H1 (cell line): ENCODE measurements at regions not wholly inside any gene's neighbourhood (a gene's known extent, or its start where the extent isn't known, plus 50 kb on each side); places are given as distances from the start of the nearest gene placed in this dataset.
A peak's percentile ranks its signal among the peaks of the same experiment; 100 is the strongest.

Source experiments
- CTCF ChIA-PET: fragments of 300-600 bp; sonication (Branson Sonifier 250); formaldehyde crosslinking; loops from one replicate; lab custom pipeline; 2021; ENCODE audit not compliant: partially characterized antibody; lab: Charles Lee
- POLR2A ChIA-PET: fragments of 300-600 bp; sonication (Branson Sonifier 250); formaldehyde crosslinking; loops from one replicate; lab custom pipeline; 2021; ENCODE audit warnings: inconsistent platforms; ENCODE audit not compliant: partially characterized antibody; lab: Charles Lee
- DNase-seq, 2 experiments: peaks; one replicate each; pipeline versions ENCODE4 v3.0.0 to v3.0.0-alpha.2; 2010 to 2022; ENCODE audit warnings: low spot score in 2 of 2, low read depth in 1 of 2, mixed read lengths in 1 of 2
- FAIRE-seq: peaks from 2 replicates; lab custom pipeline; 2011; peaks lifted over from hg19 to GRCh38; lab: Jason Lieb, UNC
- H2AFZ ChIP-seq: 2 replicates; pipeline ENCODE4 v1.8.1; 2012; ENCODE audit warnings: low read length, inconsistent platforms
- H2AK5ac ChIP-seq: 2 replicates; pipeline ENCODE4 v1.6.1; 2013; ENCODE audit warnings: low read depth, low read length
- H2BK120ac ChIP-seq: replicated peaks from 2 replicates; pipeline ENCODE3; 2013; ENCODE audit warnings: low read depth, low read length, inconsistent platforms
- H2BK12ac ChIP-seq: 2 replicates; pipeline ENCODE4 v1.6.1; 2013; ENCODE audit warnings: low read depth, low read length
- H2BK15ac ChIP-seq: 2 replicates; pipeline ENCODE4 v1.6.1; 2013; ENCODE audit warnings: low read length
- H2BK20ac ChIP-seq: 2 replicates; pipeline ENCODE4 v1.6.1; 2013; ENCODE audit warnings: low read length
- H2BK5ac ChIP-seq: 2 replicates; pipeline ENCODE4 v1.6.1; 2013; ENCODE audit warnings: low read depth, low read length
- H3K14ac ChIP-seq: 2 replicates; pipeline ENCODE4 v1.6.1; 2013; ENCODE audit warnings: inconsistent platforms; ENCODE audit not compliant: insufficient read length
- H3K18ac ChIP-seq: 2 replicates; pipeline ENCODE4 v1.6.1; 2013; ENCODE audit warnings: low read length; ENCODE audit errors: extremely low read depth
- H3K23ac ChIP-seq: 2 replicates; pipeline ENCODE4 v1.6.1; 2013; ENCODE audit warnings: inconsistent platforms; ENCODE audit not compliant: insufficient read length
- H3K23me2 ChIP-seq: 2 replicates; pipeline ENCODE4 v1.6.1; 2013; ENCODE audit warnings: low read depth, low read length
- H3K27ac ChIP-seq: 2 replicates; pipeline ENCODE4 v1.6.1; 2011; ENCODE audit warnings: low read depth, low read length, inconsistent platforms
- H3K27me3 ChIP-seq, 4 experiments: replicated peaks in 1 of 4; 1 replicate in 1 of 4; 2 replicates in 3 of 4; pipeline versions ENCODE4 v1.6.1 to v1.8.1; 2011 to 2013; ENCODE audit warnings: low read length in 3 of 4, mild to moderate bottlenecking in 3 of 4, inconsistent platforms in 2 of 4, mixed read lengths in 2 of 4, moderate library complexity in 1 of 4; ENCODE audit not compliant: control insufficient read depth in 3 of 4, insufficient read depth in 3 of 4; ENCODE audit errors: extremely low read depth in 1 of 4
- H3K36me3 ChIP-seq, 4 experiments: 2 replicates each; pipeline versions ENCODE4 v1.6.1 to v1.8.1; 2011 to 2013; ENCODE audit warnings: mild to moderate bottlenecking in 4 of 4, low read length in 3 of 4, moderate library complexity in 2 of 4, control low read depth in 1 of 4, inconsistent platforms in 1 of 4; ENCODE audit not compliant: insufficient read depth in 4 of 4, control insufficient read depth in 2 of 4
- H3K4ac ChIP-seq: replicated peaks from 2 replicates; pipeline ENCODE3; 2013; ENCODE audit warnings: low read length, low read depth, mixed read lengths, inconsistent platforms; ENCODE audit not compliant: insufficient read length
- H3K4me1 ChIP-seq, 4 experiments: replicated peaks in 1 of 4; 1 replicate in 1 of 4; 2 replicates in 3 of 4; pipeline versions ENCODE4 v1.6.1 to v1.8.1; 2011 to 2013; ENCODE audit warnings: low read length in 3 of 4, inconsistent platforms in 2 of 4, mixed read lengths in 1 of 4; ENCODE audit not compliant: insufficient read depth in 4 of 4, control insufficient read depth in 3 of 4
- H3K4me2 ChIP-seq, 2 experiments: 2 replicates each; pipeline versions ENCODE4 v1.6.1 to v1.8.1; 2011 to 2013; ENCODE audit warnings: low read depth in 2 of 2, low read length in 2 of 2, control low read depth in 1 of 2, inconsistent platforms in 1 of 2, mild to moderate bottlenecking in 1 of 2; ENCODE audit not compliant: insufficient read depth in 1 of 2
- H3K4me3 ChIP-seq, 4 experiments: fragments of 200-600, 300-600 bp in 1 of 4; sonication (generic), shearing (Covaris generic), sonication (Bioruptor Twin) in 1 of 4; 2 replicates each; pipeline versions ENCODE4 v1.5.1 to v1.8.1; 2011 to 2016; ENCODE audit warnings: low read length in 4 of 4, low read depth in 3 of 4, control low read depth in 2 of 4, inconsistent platforms in 2 of 4, mild to moderate bottlenecking in 2 of 4, mixed read lengths in 1 of 4, moderate library complexity in 1 of 4; ENCODE audit not compliant: insufficient read depth in 2 of 4; ENCODE audit errors: extremely low read depth in 1 of 4
- H3K56ac ChIP-seq: replicated peaks from 2 replicates; pipeline ENCODE3; 2013; ENCODE audit warnings: low read depth, mild to moderate bottlenecking, mixed read lengths, low read length, inconsistent platforms; ENCODE audit not compliant: insufficient read length
- H3K79me1 ChIP-seq: 2 replicates; pipeline ENCODE4 v1.6.1; 2013; ENCODE audit warnings: low read depth, low read length, control low read depth
- H3K79me2 ChIP-seq, 2 experiments: 2 replicates each; pipeline versions ENCODE4 v1.6.1 to v1.8.1; 2012 to 2013; ENCODE audit warnings: low read length in 2 of 2, mild to moderate bottlenecking in 2 of 2, inconsistent platforms in 1 of 2; ENCODE audit not compliant: insufficient read depth in 2 of 2, control insufficient read depth in 1 of 2
- H3K9ac ChIP-seq, 4 experiments: replicated peaks in 1 of 4; 1 replicate in 1 of 4; 2 replicates in 3 of 4; pipeline versions ENCODE4 v1.6.1 to v1.8.1; 2011 to 2013; ENCODE audit warnings: low read depth in 3 of 4, low read length in 3 of 4, control low read depth in 2 of 4, mild to moderate bottlenecking in 2 of 4, moderate library complexity in 2 of 4, inconsistent platforms in 1 of 4; ENCODE audit errors: extremely low read depth in 1 of 4
- H3K9me3 ChIP-seq, 2 experiments: 2 replicates each; pipeline versions ENCODE4 v1.6.1 to v1.8.1; 2012 to 2013; ENCODE audit warnings: mild to moderate bottlenecking in 2 of 2, moderate library complexity in 2 of 2, control low read depth in 1 of 2, inconsistent platforms in 1 of 2, low read depth in 1 of 2, low read length in 1 of 2, mixed read lengths in 1 of 2; ENCODE audit not compliant: insufficient read depth in 2 of 2
- H4K20me1 ChIP-seq, 2 experiments: replicated peaks in 1 of 2; 2 replicates each; pipeline versions ENCODE3 to v1.8.1; 2011 to 2013; ENCODE audit warnings: inconsistent platforms in 2 of 2, low read length in 2 of 2, mild to moderate bottlenecking in 1 of 2; ENCODE audit not compliant: insufficient read depth in 2 of 2, control insufficient read depth in 1 of 2
- H4K5ac ChIP-seq: 2 replicates; pipeline ENCODE4 v1.6.1; 2013; ENCODE audit warnings: low read length, low read depth, mixed read lengths, inconsistent platforms; ENCODE audit not compliant: insufficient read length
- H4K8ac ChIP-seq: 2 replicates; pipeline ENCODE4 v1.8.0; 2013; ENCODE audit warnings: mild to moderate bottlenecking, moderate library complexity, low read length, inconsistent platforms; ENCODE audit not compliant: insufficient read depth; ENCODE audit errors: extremely low read depth
- H4K91ac ChIP-seq: replicated peaks from 2 replicates; pipeline ENCODE3; 2013; ENCODE audit warnings: low read length, mixed read lengths, inconsistent platforms; ENCODE audit not compliant: insufficient read length
- EZH2 ChIP-seq: fragments of 200-600 bp; sonication (generic); IDR thresholded peaks from 2 replicates; pipeline ENCODE4 v1.7.1; 2012; ENCODE audit warnings: low read depth, mild to moderate bottlenecking, moderate library complexity, low read length, inconsistent platforms; ENCODE audit not compliant: severe bottlenecking
- TCF12 ChIP-seq: IDR thresholded peaks from 2 replicates; pipeline ENCODE4 v1.6.1; 2011; ENCODE audit warnings: low read depth, mild to moderate bottlenecking, low read length
- WGBS, 2 experiments: shearing (Covaris generic) in 1 of 2; methylation state at CpG; one replicate each; pipeline versions ENCODE4 v1.1.6 to v1.1.7; 2013 to 2015; ENCODE audit warnings: low lambda C conversion rate in 2 of 2, mixed read lengths in 2 of 2, inconsistent platforms in 1 of 2, low coverage in 1 of 2, missing lambda C conversion rate in 1 of 2; ENCODE audit not compliant: insufficient replicate concordance in 2 of 2, insufficient coverage in 1 of 2, insufficient read length in 1 of 2; ENCODE audit errors: extremely low coverage in 1 of 2, missing lambda C conversion rate in 1 of 2; 5-methylcytosine and 5-hydroxymethylcytosine counted together
- TF ChIP-seq, protein P1 (sequence below): IDR thresholded peaks from 2 replicates; pipeline ENCODE4 v1.6.1; 2011; ENCODE audit warnings: low read depth, mild to moderate bottlenecking, low read length; ENCODE audit not compliant: insufficient read depth

- TF ChIP-seq, protein P1, sequence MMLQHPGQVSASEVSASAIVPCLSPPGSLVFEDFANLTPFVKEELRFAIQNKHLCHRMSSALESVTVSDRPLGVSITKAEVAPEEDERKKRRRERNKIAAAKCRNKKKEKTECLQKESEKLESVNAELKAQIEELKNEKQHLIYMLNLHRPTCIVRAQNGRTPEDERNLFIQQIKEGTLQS = no peak
- TF ChIP-seq TCF12 = no peak
- no peak for TF ChIP-seq EZH2
- H3K18ac ChIP-seq = no peak overlapping the region
- no peak overlapping the region for H2BK120ac ChIP-seq
- peak overlapping the region; percentile 79; the same call in 1 of the 2 replicates for H2AFZ ChIP-seq
- DNase-seq (no peak), FAIRE-seq (no peak)
- 0 out of 2 replicates have a peak overlapping the region, but pooled peaks have one; percentile 60 for H2BK5ac ChIP-seq
- no peak overlapping the region for H2AK5ac ChIP-seq
- H3K4me1 ChIP-seq = no peaks in the 10 kb centered on the region
- H3K23ac ChIP-seq = no peak overlapping the region
- H3K79me1 ChIP-seq = no peaks in the 10 kb centered on the region
- H2BK15ac ChIP-seq = 0 out of 2 replicates have a peak overlapping the region, but pooled peaks have one; percentile 67
- no peak overlapping the region for H2BK12ac ChIP-seq
- no peak overlapping the region for H3K4ac ChIP-seq
- H3K56ac ChIP-seq = no peak overlapping the region
- H3K79me2 ChIP-seq = no peaks in the 10 kb centered on the region
- 84% methylated on average over 6 of the region's 6 CpGs; no CpG with 5 or more reads in 1 of the 2 experiments for WGBS, 2 experiments
- no peaks in the 10 kb centered on the region for H3K9me3 ChIP-seq
- H3K27ac ChIP-seq = no peak overlapping the region
- H4K8ac ChIP-seq = no peak overlapping the region
- no peak overlapping the region for H2BK20ac ChIP-seq
- H3K9ac ChIP-seq = no peak overlapping the region
- ChIA-PET POLR2A (no interaction called here), CTCF (interaction anchor here (0.9 to 1.1 kb wide), 2 partner anchors 17 to 32 kb away, joined by 3 read pairs; no protein-coding TSS in a partner anchor)
- no peak overlapping the region for H3K4me3 ChIP-seq
- H3K27me3 ChIP-seq = peaks cover 0 to 1% (median 0%) of the 10 kb centered on the region in 4 experiments; a peak in 1 of 7 replicates
- no peak overlapping the region for H4K5ac ChIP-seq
- H4K20me1 ChIP-seq = no peaks in the 10 kb centered on the region
- H3K4me2 ChIP-seq = no peak overlapping the region
- H3K36me3 ChIP-seq = no peaks in the 10 kb centered on the region
- no peaks in the 10 kb centered on the region for H3K23me2 ChIP-seq
- no peak overlapping the region for H3K14ac ChIP-seq
- no peak overlapping the region for H4K91ac ChIP-seq
Observed at GRCh38 chr5:93342563-93343061, 238.4 kb downstream of the NR2F1-AS1 start.
